ENCODE measurements at regions not wholly inside any gene's neighbourhood (a gene's known extent, or its start where the extent isn't known, plus 50 kb on each side); places are given as distances from the start of the nearest gene placed in this dataset.
A peak's percentile ranks its signal among the peaks of the same experiment; 100 is the strongest.

DNA sequence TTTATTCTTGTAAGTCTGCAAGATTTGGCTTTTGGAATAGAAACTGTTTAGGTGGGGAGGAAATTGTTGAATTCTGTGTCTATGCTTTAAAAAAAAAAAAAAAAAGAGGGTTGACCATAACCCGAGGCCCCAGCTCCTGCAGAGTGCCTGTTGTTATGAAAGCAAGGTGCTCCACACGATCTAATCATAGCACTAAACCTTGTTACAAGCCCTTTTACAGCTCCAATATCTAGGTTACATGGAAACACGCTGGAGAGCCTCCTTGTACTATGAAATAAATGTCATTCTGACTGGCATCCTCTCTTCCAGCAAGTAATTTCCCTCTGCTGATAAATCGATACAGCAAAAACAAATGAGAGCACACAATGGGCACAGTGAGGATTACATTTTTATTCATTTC is 303.1 kb upstream of the SOX5 start:
- ChIA-PET CTCF (interaction anchor here (0.6 kb wide), 1 partner anchor 68 kb away, joined by 7 read pairs; no protein-coding TSS in a partner anchor), POLR2A (no interaction called here)
- TF ChIP-seq L3MBTL2 (conservative IDR thresholded peaks at IDR 0.05) (no peak), FOXM1 (IDR thresholded peaks at IDR 0.05; ENCODE audit: borderline replicate concordance) (no peak), ARNT (IDR thresholded peaks at IDR 0.05) (no peak), ZNF384 (IDR thresholded peaks at IDR 0.05) (peak; percentile 72; the same call in 1 of the 2 replicates), SUZ12 (IDR thresholded peaks at IDR 0.05) (no peak), FOXK2 (IDR thresholded peaks at IDR 0.05) (no peak), FOXA1 (IDR thresholded peaks at IDR 0.05) (no peak), LEF1 (IDR thresholded peaks at IDR 0.05; ENCODE audit: borderline replicate concordance) (no peak)
- no peak for DNase-seq (ENCODE audit: extremely low spot score)

DNA sequence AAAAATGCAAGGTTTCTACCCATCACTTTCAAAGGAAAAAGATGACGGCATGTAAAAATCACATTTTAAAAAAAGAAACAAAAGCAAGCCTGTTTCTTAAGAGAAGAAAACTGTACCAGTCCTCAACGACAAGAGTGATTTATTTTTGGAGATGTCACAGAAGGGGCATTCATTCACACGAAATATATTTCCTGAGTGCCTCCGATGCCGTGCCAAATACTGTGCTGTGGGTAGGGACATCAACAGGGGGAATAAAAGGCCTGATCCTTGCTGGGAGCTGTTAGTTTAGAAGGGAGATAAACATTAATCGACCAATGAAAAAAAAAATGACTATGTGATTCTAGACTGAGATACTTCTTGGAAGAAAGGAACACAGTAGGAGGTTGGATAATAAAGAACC is 297.5 kb upstream of the SOX5 start:
- POLR2A ChIA-PET, result no interaction called here
- DNase-seq (ENCODE audit: extremely low spot score), result no peak
- no peak for TF ChIP-seq ELF4 (IDR thresholded peaks at IDR 0.05)
- TF ChIP-seq ZNF384 (IDR thresholded peaks at IDR 0.05), result no peak
- TF ChIP-seq NFRKB (IDR thresholded peaks at IDR 0.05), result no peak
- no peak for TF ChIP-seq FOXM1 (IDR thresholded peaks at IDR 0.05; ENCODE audit: borderline replicate concordance)
- no peak for TF ChIP-seq TARDBP (IDR thresholded peaks at IDR 0.05)
- CTCF ChIA-PET, result no interaction called here

- DNase-seq (ENCODE audit: extremely low spot score), result no peak
- CTCF ChIA-PET, result no interaction called here
Observed at GRCh38 chr12:24246376-24246775, 296.9 kb upstream of the SOX5 start.

DNA sequence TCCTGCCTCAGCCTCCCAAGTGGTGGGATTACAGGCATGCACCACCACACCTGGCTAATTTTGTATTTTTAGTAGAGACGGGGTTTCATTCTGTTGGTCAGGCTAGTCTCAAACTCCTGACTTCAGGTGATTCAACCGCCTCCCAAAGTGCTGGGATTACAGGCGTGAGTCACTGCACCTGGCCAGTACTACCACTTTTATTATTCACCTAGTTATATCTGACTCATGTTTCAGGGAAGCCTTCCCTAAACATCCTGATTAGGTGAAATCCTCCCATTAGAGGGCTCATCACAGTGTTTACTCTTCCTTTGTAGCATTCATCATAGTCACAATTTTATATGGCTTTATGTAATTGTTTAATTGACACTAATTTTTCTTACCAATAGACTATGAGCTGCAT is 295.3 kb upstream of the SOX5 start:
- ChIA-PET CTCF (no interaction called here), POLR2A (no interaction called here)
- TF ChIP-seq SUZ12 (IDR thresholded peaks at IDR 0.05) (no peak), ELF4 (IDR thresholded peaks at IDR 0.05) (no peak), CTBP1 (IDR thresholded peaks at IDR 0.05; ENCODE audit: borderline replicate concordance) (no peak), BHLHE40 (IDR thresholded peaks at IDR 0.05; ENCODE audit: borderline replicate concordance) (no peak), ARNT (IDR thresholded peaks at IDR 0.05) (no peak), FOXM1 (IDR thresholded peaks at IDR 0.05; ENCODE audit: borderline replicate concordance) (no peak), SP1 (IDR thresholded peaks at IDR 0.05) (no peak), L3MBTL2 (conservative IDR thresholded peaks at IDR 0.05) (no peak), FOXK2 (IDR thresholded peaks at IDR 0.05) (no peak), TARDBP (IDR thresholded peaks at IDR 0.05) (no peak), FOXA1 (IDR thresholded peaks at IDR 0.05) (no peak)
- no peak for DNase-seq (ENCODE audit: extremely low spot score)

More at GRCh38 chr12:24246376-24246775, 296.9 kb upstream of the SOX5 start:
- TF ChIP-seq CTBP1 (IDR thresholded peaks at IDR 0.05; ENCODE audit: borderline replicate concordance) (no peak), ZNF384 (IDR thresholded peaks at IDR 0.05) (no peak), NFRKB (IDR thresholded peaks at IDR 0.05) (no peak), SUZ12 (IDR thresholded peaks at IDR 0.05) (no peak), L3MBTL2 (conservative IDR thresholded peaks at IDR 0.05) (no peak), LEF1 (IDR thresholded peaks at IDR 0.05; ENCODE audit: borderline replicate concordance) (no peak), SP1 (IDR thresholded peaks at IDR 0.05) (no peak), FOXA1 (IDR thresholded peaks at IDR 0.05) (no peak), FOXM1 (IDR thresholded peaks at IDR 0.05; ENCODE audit: borderline replicate concordance) (no peak), FOXK2 (IDR thresholded peaks at IDR 0.05) (no peak)
- TF ChIP-seq, protein P1, sequence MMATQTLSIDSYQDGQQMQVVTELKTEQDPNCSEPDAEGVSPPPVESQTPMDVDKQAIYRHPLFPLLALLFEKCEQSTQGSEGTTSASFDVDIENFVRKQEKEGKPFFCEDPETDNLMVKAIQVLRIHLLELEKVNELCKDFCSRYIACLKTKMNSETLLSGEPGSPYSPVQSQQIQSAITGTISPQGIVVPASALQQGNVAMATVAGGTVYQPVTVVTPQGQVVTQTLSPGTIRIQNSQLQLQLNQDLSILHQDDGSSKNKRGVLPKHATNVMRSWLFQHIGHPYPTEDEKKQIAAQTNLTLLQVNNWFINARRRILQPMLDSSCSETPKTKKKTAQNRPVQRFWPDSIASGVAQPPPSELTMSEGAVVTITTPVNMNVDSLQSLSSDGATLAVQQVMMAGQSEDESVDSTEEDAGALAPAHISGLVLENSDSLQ (IDR thresholded peaks at IDR 0.05), result no peak
- POLR2A ChIA-PET, result no interaction called here

GRCh38 chr12:24244231-24244630 is 294.8 kb upstream of the SOX5 start:
- DNase-seq (ENCODE audit: extremely low spot score), result no peak
- POLR2A ChIA-PET, result no interaction called here
- TF ChIP-seq ARNT (IDR thresholded peaks at IDR 0.05) (no peak), FOXK2 (IDR thresholded peaks at IDR 0.05) (no peak), NFRKB (IDR thresholded peaks at IDR 0.05) (no peak), SP1 (IDR thresholded peaks at IDR 0.05) (no peak), FOXM1 (IDR thresholded peaks at IDR 0.05; ENCODE audit: borderline replicate concordance) (no peak), HDGF (IDR thresholded peaks at IDR 0.05; ENCODE audit: borderline replicate concordance) (no peak), CTBP1 (IDR thresholded peaks at IDR 0.05; ENCODE audit: borderline replicate concordance) (no peak), TARDBP (IDR thresholded peaks at IDR 0.05) (no peak), ELF4 (IDR thresholded peaks at IDR 0.05) (no peak), ZNF384 (IDR thresholded peaks at IDR 0.05) (no peak), L3MBTL2 (conservative IDR thresholded peaks at IDR 0.05) (no peak)
- TF ChIP-seq, protein P1 (IDR thresholded peaks at IDR 0.05), result no peak
- CTCF ChIA-PET, result no interaction called here

GRCh38 chr12:24240707-24241106 is 291.2 kb upstream of the SOX5 start:
- TF ChIP-seq L3MBTL2 (conservative IDR thresholded peaks at IDR 0.05) (no peak), FOXK2 (IDR thresholded peaks at IDR 0.05) (no peak), SP1 (IDR thresholded peaks at IDR 0.05) (no peak), FOXA1 (IDR thresholded peaks at IDR 0.05) (no peak), HDGF (IDR thresholded peaks at IDR 0.05; ENCODE audit: borderline replicate concordance) (no peak), FOXM1 (IDR thresholded peaks at IDR 0.05; ENCODE audit: borderline replicate concordance) (no peak), TARDBP (IDR thresholded peaks at IDR 0.05) (no peak), ZNF384 (IDR thresholded peaks at IDR 0.05) (no peak), LEF1 (IDR thresholded peaks at IDR 0.05; ENCODE audit: borderline replicate concordance) (no peak), ARNT (IDR thresholded peaks at IDR 0.05) (no peak), BHLHE40 (IDR thresholded peaks at IDR 0.05; ENCODE audit: borderline replicate concordance) (no peak), NFRKB (IDR thresholded peaks at IDR 0.05) (no peak), SUZ12 (IDR thresholded peaks at IDR 0.05) (no peak), CTBP1 (IDR thresholded peaks at IDR 0.05; ENCODE audit: borderline replicate concordance) (no peak)
- TF ChIP-seq, protein P1 (IDR thresholded peaks at IDR 0.05), result no peak

More at GRCh38 chr12:24240707-24241106, 291.2 kb upstream of the SOX5 start:
- DNase-seq (ENCODE audit: extremely low spot score), result no peak
- ChIA-PET POLR2A (no interaction called here), CTCF (no interaction called here)
